ENCODE measurements at regions not wholly inside any gene's neighbourhood (a gene's known extent, or its start where the extent isn't known, plus 50 kb on each side); places are given as distances from the start of the nearest gene placed in this dataset.
"Not testable (repeated sequence)": the region's sequence is repeated elsewhere in the genome, so short reads cannot be mapped to it uniquely, and the experiment has no call there.

- Histone ChIP-seq H3K27ac (ENCODE audit: low read depth, low read length) (no peak overlapping the region), H3K4me1 (ENCODE audit: control insufficient read depth in 5 of 5, insufficient read depth in 5 of 5, low read length in 5 of 5) (no peaks in the 10 kb centered on the region), H3K27me3 (ENCODE audit: control insufficient read depth in 5 of 5, insufficient read depth in 4 of 5, low read length in 5 of 5) (no peaks in the 10 kb centered on the region), H3K36me3 (ENCODE audit: control insufficient read depth in 5 of 5, insufficient read depth in 5 of 5, low read length in 5 of 5) (no peaks in the 10 kb centered on the region), H3K9me3 (ENCODE audit: control insufficient read depth in 5 of 5, low read length in 5 of 5) (peaks cover 0 to 12% (median under 1%) of the 10 kb centered on the region in 5 donors), H3K9ac (ENCODE audit: low read length in 5 of 5) (no peak overlapping the region), H3K4me3 (ENCODE audit: low read depth in 1 of 5, low read length in 5 of 5) (no peak overlapping the region)
Measured at GRCh38 chr2:17000184-17000482, 334.5 kb upstream of the CYRIA start.

GRCh38 chr2:16999347-17000183 is 333.9 kb upstream of the CYRIA start:
- H3K4me1 ChIP-seq (ENCODE audit: control insufficient read depth in 5 of 5, insufficient read depth in 5 of 5, low read length in 5 of 5), result no peaks in the 10 kb centered on the region
- H3K27ac ChIP-seq (ENCODE audit: low read depth, low read length), result no peak overlapping the region
- H3K27me3 ChIP-seq (ENCODE audit: control insufficient read depth in 5 of 5, insufficient read depth in 4 of 5, low read length in 5 of 5), result no peaks in the 10 kb centered on the region
- peaks cover 0 to 15% (median 2%) of the 10 kb centered on the region in 5 donors for H3K9me3 ChIP-seq (ENCODE audit: control insufficient read depth in 5 of 5, low read length in 5 of 5)
- no peak overlapping the region for H3K9ac ChIP-seq (ENCODE audit: low read length in 5 of 5)
- H3K36me3 ChIP-seq (ENCODE audit: control insufficient read depth in 5 of 5, insufficient read depth in 5 of 5, low read length in 5 of 5), result no peaks in the 10 kb centered on the region
- H3K4me3 ChIP-seq (ENCODE audit: low read depth in 1 of 5, low read length in 5 of 5), result no peak overlapping the region

GRCh38 chr2:16978301-16978700 is 312.7 kb upstream of the CYRIA start:
- H3K27me3 ChIP-seq (ENCODE audit: control insufficient read depth in 5 of 5, insufficient read depth in 4 of 5, low read length in 5 of 5), result no peaks in the 10 kb centered on the region
- no peak overlapping the region for H3K9ac ChIP-seq (ENCODE audit: low read length in 5 of 5)
- no peaks in the 10 kb centered on the region for H3K36me3 ChIP-seq (ENCODE audit: control insufficient read depth in 5 of 5, insufficient read depth in 5 of 5, low read length in 5 of 5)
- no peak overlapping the region for H3K27ac ChIP-seq (ENCODE audit: low read depth, low read length)
- H3K4me3 ChIP-seq (ENCODE audit: low read depth in 1 of 5, low read length in 5 of 5), result no peak overlapping the region
- no peaks in the 10 kb centered on the region for H3K9me3 ChIP-seq (ENCODE audit: control insufficient read depth in 5 of 5, low read length in 5 of 5)
- H3K4me1 ChIP-seq (ENCODE audit: control insufficient read depth in 5 of 5, insufficient read depth in 5 of 5, low read length in 5 of 5), result no peaks in the 10 kb centered on the region

- H3K4me1 ChIP-seq (ENCODE audit: control insufficient read depth in 5 of 5, insufficient read depth in 5 of 5, low read length in 5 of 5), result no peaks in the 10 kb centered on the region
- no peaks in the 10 kb centered on the region for H3K27me3 ChIP-seq (ENCODE audit: control insufficient read depth in 5 of 5, insufficient read depth in 4 of 5, low read length in 5 of 5)
- H3K9me3 ChIP-seq (ENCODE audit: control insufficient read depth in 5 of 5, low read length in 5 of 5), result no peaks in the 10 kb centered on the region
- H3K27ac ChIP-seq (ENCODE audit: low read depth, low read length), result no peak overlapping the region
- H3K9ac ChIP-seq (ENCODE audit: low read length in 5 of 5), result no peak overlapping the region
- H3K36me3 ChIP-seq (ENCODE audit: control insufficient read depth in 5 of 5, insufficient read depth in 5 of 5, low read length in 5 of 5), result no peaks in the 10 kb centered on the region
- no peak overlapping the region for H3K4me3 ChIP-seq (ENCODE audit: low read depth in 1 of 5, low read length in 5 of 5)
Measured at GRCh38 chr2:16974688-16975087, 309.1 kb upstream of the CYRIA start.

- H3K4me3 ChIP-seq (ENCODE audit: low read depth in 1 of 5, low read length in 5 of 5), result no peak overlapping the region
- H3K4me1 ChIP-seq (ENCODE audit: control insufficient read depth in 5 of 5, insufficient read depth in 5 of 5, low read length in 5 of 5), result no peaks in the 10 kb centered on the region
- no peaks in the 10 kb centered on the region for H3K27me3 ChIP-seq (ENCODE audit: control insufficient read depth in 5 of 5, insufficient read depth in 4 of 5, low read length in 5 of 5)
- no peaks in the 10 kb centered on the region for H3K36me3 ChIP-seq (ENCODE audit: control insufficient read depth in 5 of 5, insufficient read depth in 5 of 5, low read length in 5 of 5)
- H3K27ac ChIP-seq (ENCODE audit: low read depth, low read length), result no peak overlapping the region
- no peak overlapping the region for H3K9ac ChIP-seq (ENCODE audit: low read length in 5 of 5)
- H3K9me3 ChIP-seq (ENCODE audit: control insufficient read depth in 5 of 5, low read length in 5 of 5), result no peaks in the 10 kb centered on the region
Measured at GRCh38 chr2:16973586-16974286, 308.1 kb upstream of the CYRIA start.

GRCh38 chr2:16972276-16972675 is 306.6 kb upstream of the CYRIA start:
- H3K9ac ChIP-seq (ENCODE audit: low read length in 5 of 5), result no peak overlapping the region
- H3K9me3 ChIP-seq (ENCODE audit: control insufficient read depth in 5 of 5, low read length in 5 of 5), result no peaks in the 10 kb centered on the region

GRCh38 chr2:16971722-16972234 is 306.1 kb upstream of the CYRIA start:
- Histone ChIP-seq H3K9me3 (ENCODE audit: control insufficient read depth in 5 of 5, low read length in 5 of 5) (no peaks in the 10 kb centered on the region), H3K27ac (ENCODE audit: low read depth, low read length) (no peak overlapping the region), H3K27me3 (ENCODE audit: control insufficient read depth in 5 of 5, insufficient read depth in 4 of 5, low read length in 5 of 5) (no peaks in the 10 kb centered on the region), H3K4me1 (ENCODE audit: control insufficient read depth in 5 of 5, insufficient read depth in 5 of 5, low read length in 5 of 5) (no peaks in the 10 kb centered on the region), H3K4me3 (ENCODE audit: low read depth in 1 of 5, low read length in 5 of 5) (no peak overlapping the region), H3K36me3 (ENCODE audit: control insufficient read depth in 5 of 5, insufficient read depth in 5 of 5, low read length in 5 of 5) (no peaks in the 10 kb centered on the region), H3K9ac (ENCODE audit: low read length in 5 of 5) (no peak overlapping the region)

More at GRCh38 chr2:16972276-16972675, 306.6 kb upstream of the CYRIA start:
- Histone ChIP-seq H3K4me1 (ENCODE audit: control insufficient read depth in 5 of 5, insufficient read depth in 5 of 5, low read length in 5 of 5) (no peaks in the 10 kb centered on the region), H3K27me3 (ENCODE audit: control insufficient read depth in 5 of 5, insufficient read depth in 4 of 5, low read length in 5 of 5) (no peaks in the 10 kb centered on the region), H3K4me3 (ENCODE audit: low read depth in 1 of 5, low read length in 5 of 5) (no peak overlapping the region), H3K27ac (ENCODE audit: low read depth, low read length) (no peak overlapping the region), H3K36me3 (ENCODE audit: control insufficient read depth in 5 of 5, insufficient read depth in 5 of 5, low read length in 5 of 5) (no peaks in the 10 kb centered on the region)

GRCh38 chr2:16970948-16971347 is 305.3 kb upstream of the CYRIA start:
- not testable (repeated sequence) for H3K9ac ChIP-seq (ENCODE audit: low read length in 5 of 5); H3K4me1 ChIP-seq (ENCODE audit: control insufficient read depth in 5 of 5, insufficient read depth in 5 of 5, low read length in 5 of 5); H3K9me3 ChIP-seq (ENCODE audit: control insufficient read depth in 5 of 5, low read length in 5 of 5); H3K27ac ChIP-seq (ENCODE audit: low read depth, low read length); H3K27me3 ChIP-seq (ENCODE audit: control insufficient read depth in 5 of 5, insufficient read depth in 4 of 5, low read length in 5 of 5); H3K4me3 ChIP-seq (ENCODE audit: low read depth in 1 of 5, low read length in 5 of 5); H3K36me3 ChIP-seq (ENCODE audit: control insufficient read depth in 5 of 5, insufficient read depth in 5 of 5, low read length in 5 of 5)

GRCh38 chr2:16962505-16962904 is 296.9 kb upstream of the CYRIA start:
- H3K27ac ChIP-seq (ENCODE audit: low read depth, low read length), result no peak overlapping the region
- no peaks in the 10 kb centered on the region for H3K36me3 ChIP-seq (ENCODE audit: control insufficient read depth in 5 of 5, insufficient read depth in 5 of 5, low read length in 5 of 5)
- no peaks in the 10 kb centered on the region for H3K27me3 ChIP-seq (ENCODE audit: control insufficient read depth in 5 of 5, insufficient read depth in 4 of 5, low read length in 5 of 5)
- no peaks in the 10 kb centered on the region for H3K4me1 ChIP-seq (ENCODE audit: control insufficient read depth in 5 of 5, insufficient read depth in 5 of 5, low read length in 5 of 5)
- H3K9me3 ChIP-seq (ENCODE audit: control insufficient read depth in 5 of 5, low read length in 5 of 5), result no peaks in the 10 kb centered on the region
- no peak overlapping the region for H3K9ac ChIP-seq (ENCODE audit: low read length in 5 of 5)
- no peak overlapping the region for H3K4me3 ChIP-seq (ENCODE audit: low read depth in 1 of 5, low read length in 5 of 5)

GRCh38 chr2:16960579-16960978 is 294.9 kb upstream of the CYRIA start:
- no peaks in the 10 kb centered on the region for H3K36me3 ChIP-seq (ENCODE audit: control insufficient read depth in 5 of 5, insufficient read depth in 5 of 5, low read length in 5 of 5)

More at GRCh38 chr2:16960579-16960978, 294.9 kb upstream of the CYRIA start:
- Histone ChIP-seq H3K4me3 (ENCODE audit: low read depth in 1 of 5, low read length in 5 of 5) (no peak overlapping the region), H3K9ac (ENCODE audit: low read length in 5 of 5) (no peak overlapping the region), H3K4me1 (ENCODE audit: control insufficient read depth in 5 of 5, insufficient read depth in 5 of 5, low read length in 5 of 5) (no peaks in the 10 kb centered on the region), H3K9me3 (ENCODE audit: control insufficient read depth in 5 of 5, low read length in 5 of 5) (no peaks in the 10 kb centered on the region), H3K27ac (ENCODE audit: low read depth, low read length) (no peak overlapping the region), H3K27me3 (ENCODE audit: control insufficient read depth in 5 of 5, insufficient read depth in 4 of 5, low read length in 5 of 5) (no peaks in the 10 kb centered on the region)

Data from subcutaneous abdominal adipose tissue (tissue), 5 donors.